Natural killer cell (primary cell): ENCODE measurements at regions not wholly inside any gene's neighbourhood (a gene's known extent, or its start where the extent isn't known, plus 50 kb on each side); places are given as distances from the start of the nearest gene placed in this dataset.

ENCODE experiments used
- ATAC-seq, 3 donors: fragments of 150-1000 bp in 2 of 3; fragments of 200-7000 bp in 1 of 3; cut with Tn5 transposase; 1 replicate in 1 of 3; 2 replicates in 2 of 3; pipeline ENCODE4 v1.10.0; 2021; ENCODE audit warnings: mild to moderate bottlenecking in 2 of 3, moderate library complexity in 2 of 3
- DNase-seq, 2 donors: peaks; one replicate each; pipeline versions ENCODE4 v3.0.0 to v3.0.0-alpha.2; 2013 to 2021; ENCODE audit warnings: mixed read lengths in 1 of 2
- H3K27ac ChIP-seq: one replicate; pipeline ENCODE4 v1.5.1; 2013; ENCODE audit warnings: mild to moderate bottlenecking, low read length
- H3K27me3 ChIP-seq: one replicate; pipeline ENCODE4 v1.6.1; 2013; ENCODE audit warnings: low read length; ENCODE audit not compliant: control insufficient read depth, insufficient read depth
- H3K36me3 ChIP-seq: one replicate; pipeline ENCODE4 v1.6.1; 2013; ENCODE audit warnings: low read length; ENCODE audit not compliant: control insufficient read depth, insufficient read depth
- H3K4me1 ChIP-seq: one replicate; pipeline ENCODE4 v1.6.1; 2013; ENCODE audit warnings: low read length; ENCODE audit not compliant: control insufficient read depth, insufficient read depth
- H3K4me3 ChIP-seq: one replicate; pipeline ENCODE4 v1.5.1; 2013; ENCODE audit warnings: low read length
- H3K9me3 ChIP-seq: one replicate; pipeline ENCODE4 v1.6.1; 2013; ENCODE audit warnings: low read length; ENCODE audit not compliant: control insufficient read depth, insufficient read depth
- H3K27ac Mint-ChIP-seq, 2 donors: one replicate each; pipeline ENCODE4 v1.8.0; 2022; ENCODE audit warnings: mild to moderate bottlenecking in 2 of 2, mixed read lengths in 2 of 2, moderate library complexity in 1 of 2
- H3K27me3 Mint-ChIP-seq, 2 donors: one replicate each; pipeline ENCODE4 v1.8.0; 2022; ENCODE audit warnings: low read depth in 2 of 2, mixed read lengths in 2 of 2
- H3K36me3 Mint-ChIP-seq: one replicate; pipeline ENCODE4 v1.8.0; 2022; ENCODE audit warnings: mixed read lengths
- H3K4me1 Mint-ChIP-seq, 2 donors: one replicate each; pipeline ENCODE4 v1.8.0; 2022; ENCODE audit warnings: mixed read lengths in 2 of 2
- H3K4me3 Mint-ChIP-seq: one replicate; pipeline ENCODE4 v1.8.0; 2022; ENCODE audit warnings: mild to moderate bottlenecking, moderate library complexity, mixed read lengths
- H3K9me3 Mint-ChIP-seq, 2 donors: one replicate each; pipeline ENCODE4 v1.8.0; 2022; ENCODE audit warnings: mixed read lengths in 2 of 2
- WGBS: methylation state at CpG from one replicate; pipeline ENCODE4 v1.1.7; 2013; ENCODE audit warnings: missing lambda C conversion rate; ENCODE audit not compliant: insufficient coverage; 5-methylcytosine and 5-hydroxymethylcytosine counted together
- intact Hi-C: fragments of 100-400 bp; cut with micrococcal nuclease; formaldehyde crosslinking; loops from one replicate; pipeline ENCODE4 v1.14.2; 2022
- TF ChIP-seq, protein P1 (sequence below): fragments of 200-600 bp; IDR thresholded peaks from one replicate; pipeline ENCODE4 v1.8.0; 2022; ENCODE audit warnings: antibody characterized with exemption

DNA sequence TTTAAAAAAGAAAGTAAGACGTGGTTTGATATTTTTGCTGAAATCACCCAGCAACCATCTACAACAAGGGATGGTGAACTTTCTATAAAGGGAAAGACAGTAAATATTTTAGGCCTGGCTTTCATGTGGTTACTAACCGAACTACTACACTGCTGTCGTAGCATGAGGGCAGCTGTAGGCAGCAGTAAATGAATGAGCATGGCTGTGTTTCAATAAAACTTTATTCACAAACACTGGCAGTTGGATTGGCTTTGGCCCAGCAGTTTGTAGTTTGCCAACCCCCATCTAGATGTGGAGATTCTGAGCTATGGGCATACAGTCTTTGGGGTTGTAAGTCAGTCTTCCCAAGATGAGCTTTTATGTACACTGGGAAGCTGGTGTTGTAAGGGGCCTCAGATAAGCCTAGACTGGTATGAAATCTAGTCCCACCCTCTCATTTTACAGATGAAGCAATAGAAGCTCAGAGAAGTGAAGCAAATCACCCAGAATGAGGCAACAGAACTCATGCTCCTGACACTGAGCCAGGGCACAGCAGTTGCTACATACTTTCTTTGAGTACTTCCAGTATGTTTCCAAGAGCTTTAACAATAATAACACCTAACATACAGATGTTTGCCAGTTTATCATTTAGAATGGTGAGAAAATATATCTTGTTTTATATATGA is 204.4 kb downstream of the ADAMTS15 start:
- no peak overlapping the region for H3K4me3 Mint-ChIP-seq
- Histone ChIP-seq H3K4me1 (no peaks in the 10 kb centered on the region), H3K27ac (no peak overlapping the region), H3K9me3 (no peaks in the 10 kb centered on the region), H3K27me3 (no peaks in the 10 kb centered on the region), H3K36me3 (no peaks in the 10 kb centered on the region), H3K4me3 (no peak overlapping the region)
- peaks cover 0 to 2% of the 10 kb centered on the region in 2 donors for H3K9me3 Mint-ChIP-seq
- no peak overlapping the region for H3K27ac Mint-ChIP-seq
- WGBS = 63% methylated on average over 3 of the region's 3 CpGs
- peaks cover 0 to 22% of the 10 kb centered on the region in 2 donors for H3K27me3 Mint-ChIP-seq
- ATAC-seq (no peak), DNase-seq (no peak)
- intact Hi-C loops = no loop called here
- H3K4me1 Mint-ChIP-seq = no peaks in the 10 kb centered on the region
- H3K36me3 Mint-ChIP-seq = no peaks in the 10 kb centered on the region
- TF ChIP-seq, protein P1, sequence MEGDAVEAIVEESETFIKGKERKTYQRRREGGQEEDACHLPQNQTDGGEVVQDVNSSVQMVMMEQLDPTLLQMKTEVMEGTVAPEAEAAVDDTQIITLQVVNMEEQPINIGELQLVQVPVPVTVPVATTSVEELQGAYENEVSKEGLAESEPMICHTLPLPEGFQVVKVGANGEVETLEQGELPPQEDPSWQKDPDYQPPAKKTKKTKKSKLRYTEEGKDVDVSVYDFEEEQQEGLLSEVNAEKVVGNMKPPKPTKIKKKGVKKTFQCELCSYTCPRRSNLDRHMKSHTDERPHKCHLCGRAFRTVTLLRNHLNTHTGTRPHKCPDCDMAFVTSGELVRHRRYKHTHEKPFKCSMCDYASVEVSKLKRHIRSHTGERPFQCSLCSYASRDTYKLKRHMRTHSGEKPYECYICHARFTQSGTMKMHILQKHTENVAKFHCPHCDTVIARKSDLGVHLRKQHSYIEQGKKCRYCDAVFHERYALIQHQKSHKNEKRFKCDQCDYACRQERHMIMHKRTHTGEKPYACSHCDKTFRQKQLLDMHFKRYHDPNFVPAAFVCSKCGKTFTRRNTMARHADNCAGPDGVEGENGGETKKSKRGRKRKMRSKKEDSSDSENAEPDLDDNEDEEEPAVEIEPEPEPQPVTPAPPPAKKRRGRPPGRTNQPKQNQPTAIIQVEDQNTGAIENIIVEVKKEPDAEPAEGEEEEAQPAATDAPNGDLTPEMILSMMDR = no peak

DNA sequence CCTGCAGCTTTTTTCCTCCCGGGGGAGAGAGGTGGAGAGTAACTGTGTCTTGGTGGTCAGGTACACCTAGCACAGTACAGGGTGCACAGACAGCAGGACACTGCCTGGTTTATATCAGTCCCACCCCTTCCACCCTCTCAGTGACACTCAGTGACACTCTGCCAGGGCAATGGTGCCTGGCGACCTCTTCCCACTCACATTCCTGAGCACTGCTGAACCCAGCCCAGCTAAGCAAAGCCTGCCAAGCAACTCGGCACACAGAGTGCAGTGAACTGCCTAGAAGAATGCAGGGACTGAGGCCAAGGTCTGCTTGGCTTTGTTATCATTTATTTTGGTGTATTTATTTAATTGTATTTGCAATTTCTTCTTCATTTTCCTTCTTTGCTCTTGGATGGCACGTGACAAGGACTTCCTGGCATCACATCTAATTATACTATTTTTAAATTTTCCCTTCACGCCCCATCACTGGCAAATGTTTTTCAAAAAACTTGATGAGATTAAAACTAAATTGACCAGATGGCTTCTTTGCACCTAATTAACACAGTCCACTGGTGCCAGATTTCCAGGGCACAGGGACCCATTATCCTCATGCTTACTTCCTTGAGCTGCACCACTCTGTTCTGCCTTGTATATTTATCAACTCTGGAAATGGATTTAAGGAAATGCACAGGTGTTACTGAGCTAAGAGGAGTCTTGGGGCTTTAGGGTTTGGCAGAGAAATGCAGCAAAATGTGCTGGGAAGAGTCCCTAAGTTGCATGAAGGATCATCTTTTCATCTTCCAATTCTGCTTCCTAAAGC is 205.6 kb downstream of the ADAMTS15 start:
- no peaks in the 10 kb centered on the region for H3K27me3 ChIP-seq
- H3K4me3 ChIP-seq = no peak overlapping the region
- WGBS = 77% methylated on average over 4 of the region's 5 CpGs
- peaks cover 0 to 22% of the 10 kb centered on the region in 2 donors for H3K27me3 Mint-ChIP-seq
- ATAC-seq = no peak
- no peaks in the 10 kb centered on the region for H3K36me3 ChIP-seq
- no peaks in the 10 kb centered on the region for H3K36me3 Mint-ChIP-seq
- no peak overlapping the region for H3K27ac ChIP-seq
- peaks cover 0 to 2% of the 10 kb centered on the region in 2 donors for H3K9me3 Mint-ChIP-seq
- H3K9me3 ChIP-seq = no peaks in the 10 kb centered on the region
- no peak for DNase-seq
- H3K4me1 Mint-ChIP-seq = no peaks in the 10 kb centered on the region
- no peak overlapping the region for H3K27ac Mint-ChIP-seq
- H3K4me1 ChIP-seq = no peaks in the 10 kb centered on the region
- intact Hi-C loops = no loop called here
- no peak overlapping the region for H3K4me3 Mint-ChIP-seq
- TF ChIP-seq, protein P1 = no peak

DNA sequence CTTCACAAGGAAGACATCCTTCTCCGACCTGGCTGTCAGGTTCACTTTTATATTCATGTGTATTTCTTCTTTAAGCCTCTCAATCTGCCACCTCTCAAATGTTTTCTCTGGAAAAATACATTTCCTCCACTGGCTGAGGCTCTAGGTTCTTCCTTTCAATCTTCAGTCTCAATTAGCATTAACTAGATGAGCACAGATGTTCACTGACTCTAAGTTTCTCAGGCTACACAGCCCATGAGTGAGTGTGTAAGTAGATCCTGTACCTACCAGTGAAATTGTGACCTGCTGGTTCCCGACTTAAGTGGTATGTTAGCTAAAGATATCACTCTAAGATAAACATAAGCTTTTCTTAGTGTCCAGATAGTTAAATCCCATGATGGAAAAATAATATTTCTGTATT is 206.9 kb downstream of the ADAMTS15 start:
- intact Hi-C loops = no loop called here
- H3K4me3 ChIP-seq = no peak overlapping the region
- H3K9me3 Mint-ChIP-seq = peaks cover 0 to 2% of the 10 kb centered on the region in 2 donors
- TF ChIP-seq, protein P1 = no peak
- no peaks in the 10 kb centered on the region for H3K4me1 Mint-ChIP-seq
- DNase-seq (no peak), ATAC-seq (no peak)
- H3K27me3 Mint-ChIP-seq = peaks cover 0 to 22% of the 10 kb centered on the region in 2 donors
- H3K4me3 Mint-ChIP-seq = no peak overlapping the region
- no peaks in the 10 kb centered on the region for H3K27me3 ChIP-seq
- no peaks in the 10 kb centered on the region for H3K4me1 ChIP-seq
- H3K9me3 ChIP-seq = no peaks in the 10 kb centered on the region
- H3K27ac ChIP-seq = no peak overlapping the region
- H3K36me3 Mint-ChIP-seq = no peaks in the 10 kb centered on the region
- H3K27ac Mint-ChIP-seq = no peak overlapping the region
- no peaks in the 10 kb centered on the region for H3K36me3 ChIP-seq
- WGBS = 83% methylated on average over 1 of the region's 2 CpGs
